ENCODE measurements at regions not wholly inside any gene's neighbourhood (a gene's known extent, or its start where the extent isn't known, plus 50 kb on each side); places are given as distances from the start of the nearest gene placed in this dataset.

DNA sequence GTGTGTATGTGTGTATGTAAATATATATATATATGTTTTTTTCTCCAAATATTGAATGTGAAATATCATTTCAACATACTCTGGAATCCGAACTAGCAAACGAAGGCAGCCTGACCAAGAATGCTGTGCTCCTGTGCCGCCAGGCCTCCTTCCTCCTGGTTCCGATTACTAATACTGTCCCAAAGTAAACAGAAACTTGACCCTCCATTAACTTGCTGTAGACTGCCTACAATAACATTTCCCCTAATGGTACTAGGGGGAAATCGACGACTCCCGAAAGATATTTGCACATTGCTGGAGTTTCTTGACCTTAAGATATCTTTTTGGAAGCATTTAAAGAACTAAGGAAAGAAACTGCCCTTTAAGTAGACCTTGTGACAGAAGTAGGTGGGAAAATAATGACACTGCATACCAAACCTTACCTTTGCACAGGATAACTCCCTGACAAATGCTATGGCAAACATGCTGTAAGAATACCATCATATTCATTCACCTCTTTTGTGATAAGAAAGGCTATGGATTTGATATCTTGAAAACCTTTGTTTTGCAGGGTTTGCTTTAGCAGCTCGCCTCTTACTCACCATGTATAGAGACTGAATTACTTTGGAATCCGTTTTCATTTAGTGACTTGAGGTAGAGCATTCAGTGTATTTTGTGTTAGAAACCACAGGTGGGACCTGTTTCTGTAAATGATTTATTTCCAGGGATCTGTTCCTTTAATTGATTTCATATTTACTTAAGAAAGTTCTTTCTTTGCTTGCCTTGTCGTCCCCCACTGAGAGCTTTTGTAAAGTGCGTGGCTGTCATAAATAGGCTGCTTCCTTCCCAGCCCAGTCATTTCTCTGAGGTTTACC, 80.1 kb downstream of the KLF5 start:
- TF ChIP-seq POLR2AphosphoS5 (IDR thresholded peaks at IDR 0.05; ENCODE audit: low read depth, low read length), result no peak
- no peak for TF ChIP-seq TAF1 (IDR thresholded peaks at IDR 0.05; ENCODE audit: borderline replicate concordance, insufficient read depth, low read length)
- TF ChIP-seq, protein P1, sequence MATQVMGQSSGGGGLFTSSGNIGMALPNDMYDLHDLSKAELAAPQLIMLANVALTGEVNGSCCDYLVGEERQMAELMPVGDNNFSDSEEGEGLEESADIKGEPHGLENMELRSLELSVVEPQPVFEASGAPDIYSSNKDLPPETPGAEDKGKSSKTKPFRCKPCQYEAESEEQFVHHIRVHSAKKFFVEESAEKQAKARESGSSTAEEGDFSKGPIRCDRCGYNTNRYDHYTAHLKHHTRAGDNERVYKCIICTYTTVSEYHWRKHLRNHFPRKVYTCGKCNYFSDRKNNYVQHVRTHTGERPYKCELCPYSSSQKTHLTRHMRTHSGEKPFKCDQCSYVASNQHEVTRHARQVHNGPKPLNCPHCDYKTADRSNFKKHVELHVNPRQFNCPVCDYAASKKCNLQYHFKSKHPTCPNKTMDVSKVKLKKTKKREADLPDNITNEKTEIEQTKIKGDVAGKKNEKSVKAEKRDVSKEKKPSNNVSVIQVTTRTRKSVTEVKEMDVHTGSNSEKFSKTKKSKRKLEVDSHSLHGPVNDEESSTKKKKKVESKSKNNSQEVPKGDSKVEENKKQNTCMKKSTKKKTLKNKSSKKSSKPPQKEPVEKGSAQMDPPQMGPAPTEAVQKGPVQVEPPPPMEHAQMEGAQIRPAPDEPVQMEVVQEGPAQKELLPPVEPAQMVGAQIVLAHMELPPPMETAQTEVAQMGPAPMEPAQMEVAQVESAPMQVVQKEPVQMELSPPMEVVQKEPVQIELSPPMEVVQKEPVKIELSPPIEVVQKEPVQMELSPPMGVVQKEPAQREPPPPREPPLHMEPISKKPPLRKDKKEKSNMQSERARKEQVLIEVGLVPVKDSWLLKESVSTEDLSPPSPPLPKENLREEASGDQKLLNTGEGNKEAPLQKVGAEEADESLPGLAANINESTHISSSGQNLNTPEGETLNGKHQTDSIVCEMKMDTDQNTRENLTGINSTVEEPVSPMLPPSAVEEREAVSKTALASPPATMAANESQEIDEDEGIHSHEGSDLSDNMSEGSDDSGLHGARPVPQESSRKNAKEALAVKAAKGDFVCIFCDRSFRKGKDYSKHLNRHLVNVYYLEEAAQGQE (IDR thresholded peaks at IDR 0.05; ENCODE audit: insufficient read depth in 1 of 2, low read depth in 2 of 2, low read length in 2 of 2), result no peak
- TF ChIP-seq SIN3A (IDR thresholded peaks at IDR 0.05; ENCODE audit: borderline replicate concordance, insufficient read depth, low read length), result no peak

Data from PFSK-1 (cell line).